Esophagus mucosa (tissue), 1 donor: ENCODE measurements at regions not wholly inside any gene's neighbourhood (a gene's known extent, or its start where the extent isn't known, plus 50 kb on each side); places are given as distances from the start of the nearest gene placed in this dataset.

Source experiments
- ATAC-seq: fragments of 200-7000 bp; cut with Tn5 transposase; one replicate; pipeline ENCODE4 v1.9.1; 2020
- donor health status: DM: yes; HTN: yes; CAD: no.

- no peak for ATAC-seq
Measured at GRCh38 chr2:147255812-147256211, 589.0 kb upstream of the ACVR2A start.

- no peak for ATAC-seq
Measured at GRCh38 chr2:147250652-147251356, 594.0 kb upstream of the ACVR2A start.

DNA sequence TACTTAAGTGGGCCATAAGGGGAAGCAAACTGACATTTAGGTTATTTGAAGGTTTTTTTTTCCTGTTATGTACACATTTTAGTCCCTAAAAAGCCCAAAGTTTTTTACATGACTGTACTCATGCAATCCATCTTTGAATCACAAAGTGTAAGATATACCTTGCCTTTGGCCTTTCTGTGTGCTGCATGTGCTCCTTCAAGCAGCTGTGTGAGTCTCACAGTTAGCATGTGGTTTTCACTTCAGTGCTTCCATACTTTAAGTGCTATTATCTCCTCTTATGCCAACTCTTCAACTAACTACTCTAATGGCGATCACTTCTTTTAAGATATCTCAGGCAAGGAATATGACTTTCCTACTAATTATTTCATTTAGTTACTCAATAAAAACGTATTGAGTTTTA is 597.1 kb upstream of the ACVR2A start:
- ATAC-seq: no peak

DNA sequence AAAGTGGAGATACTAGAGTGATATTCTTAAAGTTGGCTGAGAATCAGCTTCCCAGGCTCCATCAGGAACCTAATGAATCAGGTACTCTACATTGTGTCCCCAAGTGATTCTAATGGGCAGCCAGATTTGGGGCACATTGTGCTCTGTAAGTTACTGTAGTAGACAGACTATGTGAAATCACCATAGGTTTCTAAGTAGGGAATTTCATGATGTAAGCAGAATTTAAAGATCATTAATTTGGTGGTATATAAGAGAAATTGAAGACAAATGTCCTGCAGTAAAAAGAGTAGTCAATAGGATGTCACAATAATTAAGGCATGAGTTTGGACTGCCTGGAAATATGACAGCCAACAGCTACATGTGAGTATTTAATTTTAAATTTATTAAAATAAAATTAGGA is 602.4 kb upstream of the ACVR2A start:
- no peak for ATAC-seq

GRCh38 chr2:147236601-147237000 is 608.2 kb upstream of the ACVR2A start:
- ATAC-seq: no peak

DNA sequence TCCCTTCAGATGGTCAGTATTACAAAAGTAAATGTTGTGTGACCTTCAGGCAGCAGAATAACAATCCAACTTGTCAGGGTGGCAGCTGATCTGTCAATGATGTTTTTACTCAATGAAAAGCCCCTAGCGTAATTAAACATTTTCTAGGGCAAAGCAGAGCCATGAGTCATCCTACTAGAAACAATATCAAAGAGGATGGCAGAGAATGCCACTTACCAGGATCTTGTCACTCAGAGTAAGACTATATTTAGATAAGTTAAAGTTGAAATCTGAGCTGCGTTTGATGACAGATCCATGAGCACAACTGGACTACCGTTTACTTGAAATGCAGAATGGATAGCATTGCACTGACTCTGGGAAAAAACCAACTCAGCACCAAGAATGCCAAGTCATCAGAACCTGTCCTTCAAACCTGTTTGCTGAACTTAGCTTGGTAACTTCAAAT is 612.6 kb upstream of the ACVR2A start:
- ATAC-seq: no peak

GRCh38 chr2:147231607-147232006 is 613.2 kb upstream of the ACVR2A start:
- ATAC-seq: no peak

- no peak for ATAC-seq
Measured at GRCh38 chr2:147231081-147231480, 613.7 kb upstream of the ACVR2A start.

- no peak for ATAC-seq
Measured at GRCh38 chr2:147227313-147227712, 617.5 kb upstream of the ACVR2A start.

GRCh38 chr2:147224070-147224469 is 620.8 kb upstream of the ACVR2A start:
- no peak for ATAC-seq

- ATAC-seq: no peak
Measured at GRCh38 chr2:147223553-147224060, 621.2 kb upstream of the ACVR2A start.

GRCh38 chr2:147223119-147223518 is 621.7 kb upstream of the ACVR2A start:
- ATAC-seq: no peak

DNA sequence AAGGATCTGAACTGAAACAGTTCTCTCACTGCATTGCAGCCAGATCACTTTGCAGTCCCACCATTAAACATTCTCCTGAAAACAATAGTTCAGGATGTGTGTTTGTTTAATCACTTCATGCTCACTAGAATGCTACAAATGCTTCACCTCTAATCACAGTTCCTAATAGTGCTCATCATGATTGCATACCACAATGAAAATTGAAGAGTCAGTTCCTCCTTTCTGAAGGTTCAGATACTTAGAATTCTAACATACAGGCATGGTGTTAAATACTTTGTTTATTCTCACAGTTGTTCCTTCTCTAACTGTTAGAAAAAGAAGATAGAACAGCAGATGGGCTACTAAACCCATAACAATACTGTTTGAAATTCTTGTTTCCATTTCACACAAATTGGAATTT is 622.3 kb upstream of the ACVR2A start:
- no peak for ATAC-seq

- no peak for ATAC-seq
Measured at GRCh38 chr2:147214914-147215313, 629.9 kb upstream of the ACVR2A start.

GRCh38 chr2:147211484-147211883 is 633.3 kb upstream of the ACVR2A start:
- ATAC-seq: no peak

GRCh38 chr2:147204102-147204501 is 640.7 kb upstream of the ACVR2A start:
- no peak for ATAC-seq

GRCh38 chr2:147198651-147199171 is 646.1 kb upstream of the ACVR2A start:
- ATAC-seq: no peak

GRCh38 chr2:147197754-147198483 is 646.9 kb upstream of the ACVR2A start:
- ATAC-seq: no peak

DNA sequence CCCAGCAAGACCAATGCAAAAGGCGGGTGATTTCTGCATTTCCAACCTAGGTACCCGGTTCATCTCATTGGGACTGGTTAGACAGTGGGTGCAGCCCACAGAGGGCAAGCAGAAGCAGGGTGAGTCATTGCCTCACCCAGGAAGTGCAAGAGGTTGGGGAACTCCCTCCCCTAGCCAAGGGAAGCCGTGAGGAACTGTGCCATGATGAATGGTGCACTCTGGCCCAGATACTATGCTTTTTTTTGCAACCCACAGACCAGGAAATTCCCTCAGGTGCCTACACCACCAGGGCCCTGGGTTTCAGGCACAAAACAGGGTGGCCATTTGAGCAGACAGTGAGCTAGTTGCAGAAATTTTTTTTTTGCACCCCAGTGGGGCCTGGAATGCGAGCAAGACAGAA is 662.6 kb upstream of the ACVR2A start:
- ATAC-seq: peak; percentile 95

DNA sequence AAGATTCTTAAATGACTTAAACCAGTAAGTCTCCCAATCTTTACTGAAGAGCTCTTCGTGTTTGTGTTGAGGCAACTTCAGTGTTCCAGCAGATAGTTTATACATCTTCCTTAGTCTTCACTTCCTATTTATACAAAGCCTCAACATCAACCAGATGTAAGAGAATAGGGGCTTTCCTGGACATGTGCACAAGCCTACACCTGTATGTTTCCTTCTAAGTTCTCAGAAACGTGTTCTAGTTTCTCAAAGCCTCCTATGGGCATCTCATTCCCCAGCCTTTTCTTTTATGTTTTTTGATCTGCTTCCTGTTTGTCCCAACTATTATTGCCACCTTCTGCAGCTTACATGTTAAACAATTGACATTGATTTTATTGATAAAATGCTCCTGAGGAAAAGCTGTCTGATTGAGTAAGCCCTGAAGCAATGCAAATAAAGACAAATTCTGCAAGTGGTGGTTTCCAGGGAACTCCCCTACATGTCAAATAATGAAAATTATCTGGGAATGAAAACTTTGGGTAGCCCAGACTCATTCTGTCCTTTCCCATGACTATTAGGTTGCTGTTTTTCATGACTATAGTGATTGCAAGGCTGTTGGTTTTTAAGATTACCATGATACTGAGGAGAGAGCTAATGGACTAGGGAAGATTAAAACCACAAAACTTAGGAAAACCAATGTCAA is 663.3 kb upstream of the ACVR2A start:
- peak; percentile 38 for ATAC-seq

DNA sequence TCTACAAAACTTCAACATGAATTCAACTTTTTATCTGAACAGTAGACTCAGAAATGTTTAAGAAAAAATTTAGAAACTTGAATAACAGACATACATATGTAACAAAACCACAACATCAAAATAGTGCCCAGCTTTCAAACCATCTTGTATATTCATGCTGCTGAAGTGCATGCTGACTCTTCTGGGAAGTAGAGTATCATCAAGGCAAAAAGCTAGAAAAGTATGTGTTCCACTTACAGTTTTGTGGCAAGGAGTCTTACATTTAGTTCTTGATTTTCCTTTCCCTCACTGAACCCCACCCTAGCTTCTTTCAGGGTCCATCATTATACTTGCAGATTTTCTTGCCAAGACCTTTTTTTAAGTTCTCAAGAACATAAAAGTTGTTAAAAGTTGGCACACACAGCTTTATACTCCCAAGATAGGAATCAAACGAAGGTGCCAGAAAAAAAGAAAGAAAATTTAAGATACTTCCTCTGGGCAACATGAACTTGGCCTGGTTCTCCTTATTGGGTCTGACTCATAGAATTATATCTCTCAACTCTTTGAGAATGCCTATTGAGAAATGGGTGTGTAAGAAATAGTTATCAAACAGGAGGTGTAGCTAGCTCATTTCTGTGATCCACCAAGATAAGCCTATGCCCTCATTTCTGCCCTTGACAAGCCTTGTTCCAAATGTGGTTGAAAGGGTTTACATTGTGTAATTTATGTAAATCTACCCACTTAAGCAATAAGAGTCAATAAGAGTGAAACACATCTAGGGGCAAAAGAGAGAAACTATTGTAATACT is 667.6 kb upstream of the ACVR2A start:
- ATAC-seq: peak; percentile 87

- no peak for ATAC-seq
Measured at GRCh38 chr2:147174824-147175254, 670.0 kb upstream of the ACVR2A start.
